Tongue (tissue), 1 donor: ENCODE measurements at regions not wholly inside any gene's neighbourhood (a gene's known extent, or its start where the extent isn't known, plus 50 kb on each side); places are given as distances from the start of the nearest gene placed in this dataset.
A peak's percentile ranks its signal among the peaks of the same experiment; 100 is the strongest.
"Not testable (repeated sequence)": the region's sequence is repeated elsewhere in the genome, so short reads cannot be mapped to it uniquely, and the experiment has no call there.

Source experiments
- DNase-seq: peaks from one replicate; pipeline ENCODE4 v3.0.0-alpha.2; 2015

DNA sequence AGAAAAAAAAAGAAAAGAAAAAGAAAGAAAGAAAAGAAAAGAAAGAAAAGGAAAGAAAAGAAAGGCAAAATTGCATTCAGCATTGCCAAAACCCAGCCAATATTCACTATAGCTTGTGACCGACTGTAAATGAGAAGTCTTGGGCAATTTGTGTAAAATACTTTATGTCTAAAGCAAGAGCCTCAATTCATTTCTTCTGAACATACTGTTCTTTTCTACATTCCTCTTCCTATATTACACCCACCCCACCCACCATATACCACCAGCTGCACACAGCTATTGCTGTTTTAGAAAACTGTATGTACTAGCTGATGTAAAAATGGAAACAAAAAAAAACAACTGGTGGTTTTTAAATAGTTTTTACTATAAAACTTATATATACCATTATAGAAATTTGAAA is 156.9 kb upstream of the TTC29 start:
- no peak for DNase-seq

DNA sequence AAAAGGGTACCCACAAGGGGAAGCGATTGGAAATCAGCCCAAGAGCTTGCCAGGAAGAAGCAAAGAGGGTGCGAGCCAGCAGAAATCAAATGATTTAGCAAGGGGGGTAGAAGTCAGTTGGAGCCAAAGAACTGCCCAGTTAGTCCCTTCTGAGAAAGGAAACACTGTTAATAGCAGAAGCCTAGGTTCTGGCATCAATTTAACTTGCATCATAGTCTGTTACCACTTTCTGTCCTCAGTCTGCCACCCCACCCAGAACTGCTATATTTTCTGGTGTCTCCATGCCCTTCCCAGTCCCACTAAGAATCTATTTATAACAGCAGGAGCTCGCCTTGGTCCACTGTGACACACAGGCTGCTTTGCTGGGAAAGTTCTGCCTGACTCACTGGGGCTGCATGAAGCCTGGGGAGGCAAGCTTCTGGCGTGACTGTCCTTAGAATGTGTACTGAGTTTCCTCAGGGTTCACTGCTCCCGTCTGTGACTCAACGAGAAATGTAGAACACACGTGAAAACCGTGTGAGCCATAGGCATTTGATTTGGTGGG is 157.8 kb upstream of the TTC29 start:
- DNase-seq: peak; percentile 66

DNA sequence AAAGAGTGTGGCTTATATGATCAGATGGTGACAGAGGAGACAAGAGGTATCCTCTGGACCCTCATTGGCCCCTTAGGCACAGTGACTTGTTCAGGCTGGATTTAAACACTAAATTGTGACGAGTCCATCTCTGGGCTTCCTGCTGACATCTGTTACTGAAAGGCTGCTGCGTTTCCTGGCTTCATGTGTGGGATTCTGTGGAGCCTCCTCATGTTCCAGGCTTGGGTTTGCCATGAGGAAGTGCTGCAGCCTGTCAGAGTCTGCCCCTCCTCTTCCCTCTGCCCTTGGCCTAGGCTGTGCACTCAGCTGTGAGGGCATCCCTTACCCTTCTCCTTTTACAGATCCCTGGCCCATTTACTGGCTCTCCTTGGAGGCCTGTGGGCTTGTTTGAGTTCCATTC is 159.1 kb upstream of the TTC29 start:
- DNase-seq: no peak

DNA sequence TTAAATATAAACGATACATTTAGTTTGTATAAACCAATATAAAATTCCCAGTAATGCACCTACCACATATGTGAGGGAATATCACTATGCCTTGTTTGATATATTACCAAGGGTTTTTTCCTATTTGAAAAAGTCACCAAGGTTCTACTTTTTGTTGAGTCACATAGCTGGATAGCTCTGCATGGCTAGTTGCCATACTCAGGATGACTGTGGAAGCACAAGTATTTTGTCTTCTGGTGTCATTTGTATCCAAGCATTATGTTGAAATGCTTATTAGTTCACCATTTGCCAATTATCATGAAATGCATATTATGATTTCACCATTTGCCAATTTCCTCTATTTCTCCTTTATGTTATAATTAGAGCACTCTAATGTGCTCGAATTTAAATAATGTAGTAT is 162.7 kb upstream of the TTC29 start:
- no peak for DNase-seq

DNA sequence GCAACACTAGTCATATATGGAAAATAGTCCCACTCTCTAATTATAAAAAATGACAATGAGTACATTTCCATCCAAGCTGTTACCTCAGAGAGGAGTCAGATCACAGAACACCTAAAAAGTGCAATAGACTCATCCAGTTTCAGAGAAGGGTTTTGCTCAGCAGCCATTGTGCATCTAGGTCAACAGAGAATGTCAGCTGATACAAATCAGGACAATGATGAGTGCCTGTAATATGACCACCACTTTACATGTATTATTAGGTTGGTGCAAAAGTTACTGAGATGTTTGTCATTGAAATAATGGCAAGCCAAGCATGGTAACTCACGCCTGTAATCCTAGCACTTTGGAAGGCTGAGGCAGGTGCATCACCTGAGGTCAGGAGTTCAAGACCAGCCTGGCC is 164.1 kb upstream of the TTC29 start:
- DNase-seq: no peak

DNA sequence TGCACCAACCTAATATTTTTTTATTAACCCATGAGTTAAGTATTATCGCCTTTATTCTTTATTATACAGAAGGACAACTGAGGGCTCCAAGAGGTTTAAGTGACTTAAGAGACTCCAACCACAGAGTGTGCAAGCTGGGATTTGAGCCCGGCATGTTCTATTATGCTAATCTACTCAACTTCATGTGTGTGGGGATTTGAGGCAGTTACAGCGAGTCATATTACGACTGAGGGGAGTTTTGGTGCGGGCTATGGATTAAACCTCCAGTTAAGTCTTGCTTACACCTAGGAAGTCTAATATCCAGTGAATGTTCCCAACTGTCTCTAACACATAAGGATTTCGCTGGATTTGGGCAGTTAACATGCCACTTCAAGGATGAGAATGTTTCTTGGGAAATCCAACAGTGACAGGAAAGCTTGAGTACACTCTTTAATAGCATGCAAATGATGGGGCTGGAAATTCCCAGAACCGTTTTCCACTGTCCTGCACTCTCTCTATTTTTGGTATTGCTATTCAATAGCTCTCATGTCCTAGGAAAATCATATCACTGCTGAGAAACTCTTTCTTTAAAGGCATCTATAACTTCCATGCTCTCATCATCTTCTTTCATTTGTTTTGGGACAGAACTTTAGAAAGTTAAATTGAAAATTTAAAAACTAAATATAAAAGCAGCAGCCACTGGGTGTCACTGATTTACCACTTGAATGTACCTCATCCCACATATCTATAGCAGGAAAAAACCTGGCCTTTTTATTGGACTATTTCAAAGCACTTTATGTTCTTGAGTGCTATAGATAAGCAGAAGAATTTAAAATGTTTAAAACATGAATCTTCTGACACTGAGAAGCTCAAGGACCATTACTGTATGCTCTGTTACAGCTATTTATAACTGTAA is 165.1 kb upstream of the TTC29 start:
- DNase-seq: peak; percentile 31

DNA sequence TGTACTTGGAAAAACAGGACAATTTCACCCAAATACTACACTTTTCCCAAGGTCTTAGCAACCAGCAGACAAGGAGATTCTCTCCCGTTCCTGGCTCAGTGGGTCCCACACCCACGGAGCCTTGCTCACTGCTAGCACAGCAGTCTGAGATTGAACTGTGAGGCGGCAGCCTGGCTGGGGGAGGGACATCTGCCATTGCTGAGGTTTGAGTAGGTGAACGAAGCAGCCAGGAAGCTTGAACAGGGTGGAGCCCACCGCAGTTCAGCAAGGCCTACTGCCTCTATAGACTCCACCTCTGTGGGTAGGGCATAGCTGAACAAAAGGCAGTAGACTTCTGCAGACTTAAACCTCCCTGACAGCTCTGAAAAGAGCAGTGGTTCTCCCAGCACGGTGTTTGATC is 166.5 kb upstream of the TTC29 start:
- not testable (repeated sequence) for DNase-seq

DNA sequence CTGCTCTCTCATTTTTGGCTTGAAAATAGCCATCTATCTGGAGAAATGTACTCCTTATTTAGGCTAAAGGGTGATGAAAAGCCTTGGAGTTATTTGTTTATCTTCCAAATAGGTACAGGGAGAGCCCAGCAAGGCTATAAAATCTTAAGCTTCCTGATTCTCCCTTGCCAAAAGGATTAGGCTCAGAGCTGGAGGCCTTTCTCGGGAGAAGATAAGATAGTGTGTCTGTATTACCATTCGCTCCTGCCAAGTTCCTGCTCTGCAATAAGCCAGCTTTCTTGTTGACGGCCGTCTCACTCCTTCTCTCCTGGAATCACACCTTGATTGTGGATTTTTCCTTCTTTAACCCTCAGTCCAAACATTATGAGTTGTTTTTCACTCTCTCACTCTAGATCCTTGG is 171.8 kb upstream of the TTC29 start:
- peak; percentile 17 for DNase-seq

DNA sequence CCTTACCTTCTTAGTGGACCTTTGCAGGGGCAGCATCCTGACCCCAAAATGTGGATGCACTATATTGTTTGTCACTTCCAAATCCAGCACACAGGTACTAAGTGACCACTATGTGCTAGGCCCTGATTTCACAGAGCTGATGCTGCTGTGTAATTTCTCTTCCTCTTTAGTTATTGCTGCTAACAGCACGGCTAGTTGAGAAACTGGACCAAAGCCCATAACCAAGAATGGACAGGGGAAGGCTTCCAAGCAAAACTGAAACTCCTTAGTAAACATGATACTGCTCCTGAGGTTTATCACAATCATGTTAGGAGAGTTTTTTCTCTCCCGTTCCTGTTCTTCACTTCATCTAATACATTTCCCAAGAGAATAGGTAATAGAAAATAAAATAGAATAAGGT is 172.9 kb upstream of the TTC29 start:
- DNase-seq: peak; percentile 44

DNA sequence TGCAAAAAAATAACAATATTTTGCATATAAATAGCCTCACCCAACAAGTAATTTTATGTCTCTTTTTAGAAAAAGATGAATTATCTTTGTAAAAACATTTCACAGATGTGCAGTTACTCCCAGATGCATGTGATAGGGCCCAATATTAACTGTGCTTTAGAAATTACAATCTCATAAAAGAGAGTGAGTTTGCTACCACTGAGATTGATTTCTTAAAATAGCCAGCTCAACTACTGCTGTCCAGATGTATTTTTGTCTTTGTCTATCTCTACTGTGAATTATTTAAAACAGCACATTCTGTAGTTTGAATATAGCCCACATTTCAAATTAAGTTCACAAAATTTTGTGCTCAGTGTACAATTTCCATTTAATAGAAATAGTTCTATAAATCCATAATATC is 177.0 kb upstream of the TTC29 start:
- DNase-seq: no peak

DNA sequence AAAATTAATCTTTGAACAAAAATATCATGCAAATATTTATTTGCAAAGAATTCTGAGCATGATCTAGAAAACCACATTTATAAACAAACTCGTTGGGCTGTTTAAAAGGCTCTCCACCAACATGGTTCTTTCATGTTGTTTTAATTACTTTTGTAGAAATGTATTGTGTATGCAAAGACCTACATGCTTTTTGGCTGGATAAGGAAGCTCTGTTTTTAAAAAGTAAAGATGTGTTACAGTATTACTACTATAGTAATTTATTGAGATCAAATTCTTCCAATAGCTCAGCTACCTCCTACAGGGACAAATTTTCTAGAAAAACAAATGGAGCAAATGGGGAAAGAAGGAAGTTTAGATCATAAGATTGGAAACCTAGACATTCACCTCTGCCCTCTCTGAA is 177.5 kb upstream of the TTC29 start:
- no peak for DNase-seq

DNA sequence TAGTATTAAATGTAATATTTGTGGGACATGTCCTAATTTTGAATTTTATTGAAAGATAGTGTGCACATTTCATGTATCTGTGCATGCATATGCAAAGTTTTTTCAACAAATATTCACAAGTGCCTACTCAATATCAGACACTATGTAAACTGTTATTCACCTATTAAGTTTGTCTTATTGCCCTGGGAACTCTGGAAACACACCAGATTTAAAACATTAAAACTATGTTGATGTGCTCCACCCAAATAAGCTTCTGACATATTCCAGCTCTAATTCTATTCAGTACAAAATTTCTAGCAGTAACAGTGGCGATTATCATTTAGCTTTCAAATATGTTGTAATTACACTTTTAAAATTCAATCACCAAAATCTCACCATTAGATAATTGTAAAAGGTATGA is 183.1 kb upstream of the TTC29 start:
- DNase-seq: no peak

DNA sequence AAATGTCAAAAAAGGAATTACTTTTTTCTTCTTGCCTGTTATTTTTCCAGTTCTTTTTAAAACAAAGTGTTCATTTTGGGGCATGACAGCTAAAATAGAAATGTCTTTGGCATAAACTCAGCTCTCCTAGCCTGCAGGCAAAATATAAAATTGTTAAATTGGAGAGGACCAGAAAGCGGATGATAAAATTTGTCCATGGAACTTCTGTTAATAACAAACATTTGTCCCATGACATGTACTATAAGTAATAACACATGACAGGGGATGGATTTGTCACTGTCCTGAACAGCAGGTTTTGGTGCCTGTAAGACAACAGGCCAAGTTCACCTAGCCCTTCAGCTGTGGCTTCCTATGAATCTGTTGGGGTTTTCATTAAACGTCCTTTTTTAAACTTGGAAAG is 184.0 kb upstream of the TTC29 start:
- no peak for DNase-seq

DNA sequence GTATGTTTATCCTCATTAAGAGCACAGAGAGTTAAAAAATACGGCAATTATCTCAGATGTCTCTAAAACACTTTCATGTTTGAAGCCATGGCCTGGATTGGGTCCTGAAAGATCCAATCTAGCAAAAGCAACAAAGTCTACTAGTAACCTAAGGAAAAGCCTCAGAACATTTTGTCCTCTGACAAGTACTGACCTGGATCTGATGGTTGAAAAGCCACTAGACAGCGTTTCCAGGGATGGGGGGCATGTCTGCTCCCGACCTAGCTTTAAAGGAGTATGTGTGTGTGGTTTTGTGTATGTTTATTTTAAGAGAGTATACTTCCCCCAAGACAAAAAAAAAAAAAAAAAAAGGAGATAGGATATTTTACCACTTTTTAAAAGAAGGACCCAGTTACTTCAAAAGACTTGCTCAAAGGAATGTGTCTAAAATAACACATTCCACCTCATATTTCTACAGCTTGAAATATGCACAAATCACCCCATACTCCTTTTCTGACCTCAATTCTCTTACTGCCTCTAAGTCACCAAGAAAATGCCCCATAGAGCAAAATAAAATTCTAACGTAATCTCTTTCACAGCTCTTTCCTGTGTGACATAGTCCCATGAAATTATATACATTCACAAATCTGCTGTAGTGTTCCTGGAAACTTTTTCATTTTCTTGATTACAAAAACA is 189.0 kb upstream of the TTC29 start:
- DNase-seq: no peak

DNA sequence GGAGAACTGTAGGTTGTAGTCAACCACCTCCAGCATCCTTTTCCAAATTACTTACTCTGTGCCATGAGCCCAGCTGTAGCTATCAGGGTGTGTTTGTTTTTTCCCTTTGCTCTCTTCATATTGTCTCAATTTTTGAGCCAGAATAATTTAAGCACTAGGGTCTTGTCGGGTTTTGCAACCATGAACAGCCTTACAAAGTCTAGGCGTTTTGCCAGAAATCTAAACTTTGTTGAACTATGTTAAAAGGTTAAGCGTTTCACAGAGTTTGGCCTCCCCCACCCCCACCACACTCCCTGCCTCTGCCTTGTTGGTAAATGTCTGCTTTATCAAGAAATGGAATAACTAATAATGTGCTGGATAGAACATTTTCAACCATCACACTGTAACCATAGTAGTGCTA is 190.6 kb upstream of the TTC29 start:
- DNase-seq: peak; percentile 51

DNA sequence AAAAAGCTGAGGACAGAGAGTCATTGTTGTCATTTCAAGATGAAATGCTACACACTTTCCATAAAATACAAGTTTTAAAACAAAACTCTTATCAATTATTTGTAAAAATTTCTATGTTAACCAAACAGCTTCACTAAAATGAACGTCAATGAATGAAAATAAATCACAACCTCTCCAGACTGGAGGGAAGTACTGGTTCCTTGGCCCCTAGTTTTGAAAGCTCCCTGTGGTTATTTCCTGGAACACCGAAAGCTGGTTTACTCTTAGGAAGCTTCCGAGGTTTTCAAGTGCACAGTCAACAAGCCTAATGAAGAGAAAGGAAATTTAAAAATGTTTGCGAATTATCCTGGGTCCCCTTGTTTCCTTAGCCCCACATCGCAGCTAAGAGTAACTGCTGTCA is 191.1 kb upstream of the TTC29 start:
- no peak for DNase-seq

DNA sequence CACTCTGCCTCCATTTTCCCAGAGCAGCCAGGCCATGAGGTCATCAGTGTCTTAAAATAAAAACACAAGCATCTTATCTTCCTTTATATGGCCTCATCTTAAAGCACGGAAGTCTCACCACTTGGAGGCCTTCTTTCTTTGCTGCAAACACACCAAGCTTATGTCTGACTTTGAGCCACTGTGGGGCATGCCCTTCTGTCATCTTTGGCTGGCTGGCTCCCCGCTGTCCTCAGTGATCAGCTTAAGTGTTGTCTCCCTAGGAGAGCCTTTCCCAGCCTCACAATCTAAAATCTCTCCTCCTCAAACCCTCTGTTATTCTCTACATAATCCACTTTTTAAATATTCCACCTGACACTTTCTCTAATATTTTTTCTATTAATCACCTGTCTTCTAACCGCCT is 191.6 kb upstream of the TTC29 start:
- DNase-seq: no peak

DNA sequence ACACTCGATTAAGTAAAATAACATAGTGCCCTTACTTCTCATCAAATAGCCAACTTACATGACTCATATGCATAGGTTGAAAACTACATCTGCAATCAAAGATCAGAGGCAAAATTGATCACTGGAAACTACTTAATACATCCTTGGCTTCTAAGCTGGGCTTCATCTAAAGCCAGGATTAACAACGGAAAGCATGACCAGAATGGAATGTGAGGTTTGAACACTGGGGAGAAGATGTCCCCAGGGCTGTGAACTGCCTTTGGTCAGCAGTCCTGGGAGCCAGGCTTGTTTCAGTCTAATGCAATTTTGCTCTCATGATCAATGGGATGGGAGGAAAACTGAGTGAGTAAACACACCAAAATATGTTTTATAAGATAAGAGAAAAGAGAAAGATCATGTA is 192.5 kb upstream of the TTC29 start:
- DNase-seq: no peak

DNA sequence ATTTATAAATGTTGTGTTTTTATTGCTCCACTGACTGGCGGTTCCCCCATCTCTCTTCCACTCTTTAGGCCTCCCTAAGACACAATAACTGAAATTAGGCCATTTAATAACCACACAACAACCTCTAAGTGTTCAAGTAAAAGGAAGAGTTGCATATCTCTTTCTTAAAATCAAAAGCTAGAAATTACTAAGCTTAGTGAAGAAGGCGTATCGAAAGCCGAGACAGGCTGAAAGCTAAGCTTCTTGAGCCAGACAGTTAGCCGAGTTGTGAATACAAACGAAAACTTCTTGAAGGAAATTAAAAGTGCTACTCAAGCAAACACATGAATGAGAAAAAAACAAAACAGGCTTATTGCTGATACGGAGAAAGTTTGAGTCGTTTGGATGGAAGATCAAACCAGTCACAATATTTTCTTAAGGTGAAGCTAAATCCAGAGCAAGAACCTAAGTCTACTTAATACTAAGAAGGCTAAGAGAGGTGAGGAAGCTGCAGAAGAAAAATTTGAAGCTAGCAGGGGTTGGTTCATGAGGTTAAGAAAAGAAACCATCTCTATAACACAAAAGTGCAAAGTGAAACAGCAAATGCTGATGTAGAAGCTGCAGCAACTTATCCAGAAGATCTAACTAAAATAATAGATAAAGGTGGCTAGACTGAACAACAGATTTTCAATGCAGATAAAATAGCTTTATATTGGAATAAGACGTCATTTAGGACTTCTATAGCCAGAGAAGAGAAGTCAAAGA is 194.0 kb upstream of the TTC29 start:
- DNase-seq: no peak

DNA sequence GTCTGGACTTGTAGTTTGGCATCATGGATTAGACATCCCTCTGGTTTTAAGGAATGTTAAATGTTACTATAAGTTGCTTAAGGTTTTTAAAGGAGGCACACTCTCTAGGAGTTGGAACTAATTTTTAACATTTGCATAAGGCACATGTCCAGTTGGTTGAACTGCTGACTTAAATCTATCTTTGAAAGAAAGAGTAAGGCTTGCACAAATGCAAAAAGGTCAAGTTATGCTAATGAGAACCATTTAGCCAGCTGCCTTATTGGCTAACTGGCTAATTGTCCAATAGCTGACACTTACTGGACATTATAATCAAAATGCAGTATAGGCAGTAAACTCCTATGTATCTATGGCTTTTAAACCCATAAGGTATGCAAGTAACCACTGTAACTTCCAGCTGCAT is 206.1 kb upstream of the TTC29 start:
- DNase-seq: no peak

DNA sequence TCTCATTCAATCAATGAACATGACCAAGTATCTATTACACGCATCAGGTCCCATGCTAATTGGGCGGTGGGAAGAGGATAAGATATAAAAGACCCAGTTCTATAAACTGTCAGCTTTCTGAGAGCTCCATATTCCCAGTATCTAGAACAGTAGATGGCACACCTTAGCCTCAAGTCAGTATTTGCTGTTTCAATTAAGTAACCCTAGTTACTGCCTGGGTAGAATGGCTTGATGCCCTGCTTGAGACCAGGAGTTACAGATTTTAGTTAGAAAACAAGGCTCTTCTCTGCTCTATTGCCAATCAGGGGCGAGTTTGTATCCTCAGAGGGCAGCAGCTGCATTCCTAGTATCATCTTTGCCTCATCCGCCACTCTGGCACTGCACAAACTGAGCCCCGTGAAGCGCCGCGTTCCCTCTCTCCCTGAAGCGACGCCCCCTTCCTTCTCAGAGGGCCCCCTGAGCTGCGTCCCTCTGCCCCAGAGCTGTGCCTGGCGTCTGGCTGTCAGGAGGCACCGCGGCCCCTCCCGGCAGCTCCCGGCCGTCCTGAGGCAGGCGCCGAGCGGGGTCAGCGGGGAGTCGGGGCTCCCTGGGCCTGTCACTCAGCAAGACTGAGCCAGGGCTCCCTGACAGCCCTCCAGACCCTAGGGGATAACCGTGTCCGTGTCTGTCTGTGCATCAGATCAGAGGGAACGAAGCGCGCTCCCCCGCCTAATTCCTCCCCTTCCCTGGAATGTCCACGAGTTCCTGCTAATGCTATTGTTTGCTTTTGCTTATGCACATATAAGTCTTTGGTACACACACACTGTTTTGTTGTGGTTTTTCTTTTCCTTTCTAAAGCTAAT is 212.4 kb upstream of the TTC29 start:
- peak; percentile 63 for DNase-seq

DNA sequence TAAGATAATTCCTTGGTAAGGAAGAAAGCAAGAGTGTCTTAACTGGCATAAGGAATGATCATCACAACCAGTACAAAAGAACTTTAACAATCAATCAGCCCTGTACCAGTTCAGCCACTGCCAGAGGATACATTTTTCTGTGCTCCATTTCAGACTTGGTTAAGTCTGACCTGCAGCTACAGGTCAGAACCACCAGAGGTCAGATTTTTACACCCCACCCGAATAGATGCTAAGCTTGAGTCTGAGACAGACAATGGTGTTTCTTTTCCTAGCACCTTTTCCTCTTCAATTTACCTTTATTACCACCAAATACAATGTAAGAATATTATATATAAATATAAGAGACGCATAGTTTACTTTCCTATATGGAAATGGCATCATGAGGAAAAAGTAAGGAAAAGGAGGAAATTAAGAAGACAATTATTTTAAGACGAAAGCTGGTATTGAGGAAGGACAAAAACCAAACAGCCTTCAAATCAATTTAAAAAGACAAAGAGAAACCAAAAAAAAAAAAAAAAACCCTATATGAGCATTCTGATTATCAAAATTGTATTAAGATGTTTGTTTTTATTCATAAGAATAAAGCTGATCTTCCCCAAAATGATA is 215.3 kb upstream of the TTC29 start:
- peak; percentile 61 for DNase-seq
